Kidney epithelial cell (primary cell): ENCODE measurements at regions not wholly inside any gene's neighbourhood (a gene's known extent, or its start where the extent isn't known, plus 50 kb on each side); places are given as distances from the start of the nearest gene placed in this dataset.
A peak's percentile ranks its signal among the peaks of the same experiment; 100 is the strongest.

Source experiments
- DNase-seq: peaks from one replicate; pipeline ENCODE4 v3.0.0-alpha.2; 2010; ENCODE audit warnings: low read depth
- H3K27me3 ChIP-seq: 2 replicates; pipeline ENCODE4 v1.6.0; 2011; ENCODE audit warnings: low read length; ENCODE audit not compliant: control insufficient read depth, insufficient read depth
- H3K36me3 ChIP-seq: 2 replicates; pipeline ENCODE4 v1.5.1; 2011; ENCODE audit warnings: low read length; ENCODE audit not compliant: control insufficient read depth, insufficient read depth
- H3K4me3 ChIP-seq: 2 replicates; pipeline ENCODE4 v1.5.1; 2011; ENCODE audit warnings: low read depth, mild to moderate bottlenecking, control low read depth, low read length
- TF ChIP-seq, protein P1 (sequence below): IDR thresholded peaks from 2 replicates; pipeline ENCODE4 v1.5.1; 2011; ENCODE audit warnings: mild to moderate bottlenecking, moderate library complexity, low read length, control low read depth, inconsistent platforms; ENCODE audit not compliant: insufficient read depth, poor library complexity, severe bottlenecking

DNA sequence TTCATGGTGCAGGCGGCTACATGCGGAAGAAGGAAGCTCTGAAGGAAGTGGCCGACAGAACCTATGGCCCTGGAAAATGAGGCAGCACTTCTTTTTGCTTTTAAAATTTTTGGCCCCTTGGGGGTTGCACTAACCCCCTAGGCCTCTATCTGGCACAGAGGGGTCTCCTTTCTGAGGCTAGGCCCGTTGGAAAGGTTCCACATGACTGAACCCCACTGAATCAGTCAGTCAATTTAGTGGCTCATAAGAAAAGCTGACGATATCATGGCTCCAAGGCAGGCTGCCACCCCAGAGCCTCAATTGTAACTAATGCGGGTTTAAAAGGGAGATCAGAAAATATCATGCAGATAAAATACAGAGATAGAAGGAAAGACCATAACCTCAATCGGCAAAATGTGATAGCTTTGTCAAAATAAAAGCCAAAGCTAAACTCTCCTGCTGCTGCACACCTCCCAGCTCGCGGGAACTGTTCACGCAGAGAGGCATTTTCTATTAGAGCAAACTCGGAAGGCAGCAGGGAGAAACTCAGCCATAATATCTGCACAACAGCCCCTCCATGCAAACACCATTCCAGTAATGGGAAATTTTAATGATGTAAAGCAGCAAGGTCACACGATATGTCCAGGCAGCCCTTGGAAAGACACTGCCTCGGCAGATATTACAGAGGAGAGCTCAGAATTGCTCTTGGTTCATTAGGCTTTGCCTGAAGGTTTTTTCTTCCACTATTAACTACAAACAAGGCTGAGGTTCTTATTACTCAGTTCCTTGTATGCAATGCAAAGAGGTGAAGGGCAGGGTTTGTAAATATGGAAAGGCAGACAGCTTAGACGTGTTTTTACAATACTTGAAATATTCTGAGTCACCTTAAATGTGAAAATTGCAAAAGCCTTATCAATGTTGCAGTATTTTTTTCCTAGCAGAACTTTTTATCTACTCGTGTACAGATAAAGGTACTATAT is 200.4 kb upstream of the PMFBP1 start:
- no peak for DNase-seq
- TF ChIP-seq, protein P1, sequence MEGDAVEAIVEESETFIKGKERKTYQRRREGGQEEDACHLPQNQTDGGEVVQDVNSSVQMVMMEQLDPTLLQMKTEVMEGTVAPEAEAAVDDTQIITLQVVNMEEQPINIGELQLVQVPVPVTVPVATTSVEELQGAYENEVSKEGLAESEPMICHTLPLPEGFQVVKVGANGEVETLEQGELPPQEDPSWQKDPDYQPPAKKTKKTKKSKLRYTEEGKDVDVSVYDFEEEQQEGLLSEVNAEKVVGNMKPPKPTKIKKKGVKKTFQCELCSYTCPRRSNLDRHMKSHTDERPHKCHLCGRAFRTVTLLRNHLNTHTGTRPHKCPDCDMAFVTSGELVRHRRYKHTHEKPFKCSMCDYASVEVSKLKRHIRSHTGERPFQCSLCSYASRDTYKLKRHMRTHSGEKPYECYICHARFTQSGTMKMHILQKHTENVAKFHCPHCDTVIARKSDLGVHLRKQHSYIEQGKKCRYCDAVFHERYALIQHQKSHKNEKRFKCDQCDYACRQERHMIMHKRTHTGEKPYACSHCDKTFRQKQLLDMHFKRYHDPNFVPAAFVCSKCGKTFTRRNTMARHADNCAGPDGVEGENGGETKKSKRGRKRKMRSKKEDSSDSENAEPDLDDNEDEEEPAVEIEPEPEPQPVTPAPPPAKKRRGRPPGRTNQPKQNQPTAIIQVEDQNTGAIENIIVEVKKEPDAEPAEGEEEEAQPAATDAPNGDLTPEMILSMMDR, result no peak
- H3K4me3 ChIP-seq, result no peak overlapping the region
- H3K27me3 ChIP-seq, result no peaks in the 10 kb centered on the region
- no peaks in the 10 kb centered on the region for H3K36me3 ChIP-seq

DNA sequence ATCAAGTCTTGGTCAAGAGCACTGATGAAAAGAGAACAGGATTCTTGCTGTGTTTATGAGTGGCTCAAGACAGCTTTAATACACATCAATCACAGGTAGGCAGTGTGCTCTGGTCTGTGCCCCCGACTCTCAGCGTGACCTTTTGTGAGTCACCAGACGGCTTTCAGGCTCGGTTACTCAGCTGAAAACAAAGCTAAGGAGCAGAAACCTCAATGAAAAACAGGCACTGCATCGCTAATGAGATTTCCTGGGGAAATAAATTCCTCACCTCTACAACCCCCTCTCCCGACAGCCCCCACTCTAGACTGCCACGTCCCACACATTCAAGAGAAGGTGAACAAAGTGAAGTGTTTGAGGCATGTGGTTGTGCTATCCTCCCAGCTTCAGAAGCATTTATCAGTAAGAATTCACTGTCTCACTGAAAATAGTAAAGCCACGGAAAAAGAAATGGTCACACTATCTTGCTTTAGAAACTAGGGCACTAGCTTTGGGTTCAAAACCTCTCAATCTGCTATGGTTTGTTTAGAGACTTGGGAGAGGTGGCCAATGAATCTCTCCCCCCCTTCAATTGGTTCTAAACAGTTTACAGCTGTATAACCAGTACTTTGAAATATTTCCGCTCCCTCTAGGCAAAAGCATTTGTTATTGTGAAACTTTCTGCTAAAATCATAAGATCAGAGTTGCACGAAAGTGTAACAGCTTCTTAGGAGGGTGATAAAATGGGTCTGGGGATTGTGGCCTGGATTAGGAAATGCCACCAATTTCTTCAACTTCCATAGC is 199.5 kb upstream of the PMFBP1 start:
- TF ChIP-seq, protein P1, result no peak
- Histone ChIP-seq H3K27me3 (no peaks in the 10 kb centered on the region), H3K4me3 (no peak overlapping the region), H3K36me3 (no peaks in the 10 kb centered on the region)
- peak; percentile 85 for DNase-seq

DNA sequence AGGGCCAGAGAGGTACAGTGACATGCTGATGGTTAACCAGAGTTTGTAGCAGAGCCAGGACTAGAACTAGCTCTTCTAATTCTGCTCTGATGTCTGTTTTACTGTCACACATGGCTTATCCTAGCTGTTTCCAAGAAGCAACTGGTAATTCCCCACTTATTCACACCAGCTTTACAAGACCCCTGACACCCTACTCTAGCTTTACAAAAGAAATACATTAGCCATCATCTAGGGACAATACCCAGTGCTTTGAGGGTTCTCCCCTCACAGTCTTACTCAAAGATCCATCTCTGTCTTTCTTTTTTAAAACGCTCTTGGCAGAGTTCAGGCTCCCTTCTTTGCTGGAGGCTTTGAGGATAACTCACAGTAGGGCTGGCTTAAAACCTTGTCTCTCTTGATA is 197.3 kb upstream of the PMFBP1 start:
- Histone ChIP-seq H3K27me3 (no peaks in the 10 kb centered on the region), H3K36me3 (no peaks in the 10 kb centered on the region), H3K4me3 (no peak overlapping the region)
- DNase-seq, result no peak
- TF ChIP-seq, protein P1, result no peak

DNA sequence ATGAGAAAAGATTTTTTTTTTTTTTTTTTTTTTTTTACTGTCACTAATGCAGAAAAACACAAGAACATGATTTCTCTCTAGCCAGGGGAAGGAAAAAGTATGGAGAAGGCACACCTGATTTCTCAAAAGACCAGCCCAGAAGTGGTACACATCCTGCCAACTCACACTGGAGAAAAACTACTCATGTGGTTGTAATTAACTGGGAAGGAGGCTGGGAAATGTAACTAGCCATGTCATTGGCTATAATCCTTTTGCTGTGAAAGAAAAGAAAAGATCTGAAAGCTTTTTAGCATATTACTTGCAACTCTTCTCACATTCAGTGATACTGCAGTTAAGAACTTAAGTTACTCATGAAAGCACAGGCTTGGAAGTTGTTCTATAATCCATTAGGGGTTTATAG is 195.9 kb upstream of the PMFBP1 start:
- Histone ChIP-seq H3K27me3 (no peaks in the 10 kb centered on the region), H3K36me3 (no peaks in the 10 kb centered on the region), H3K4me3 (no peak overlapping the region)
- no peak for DNase-seq
- TF ChIP-seq, protein P1, result no peak

DNA sequence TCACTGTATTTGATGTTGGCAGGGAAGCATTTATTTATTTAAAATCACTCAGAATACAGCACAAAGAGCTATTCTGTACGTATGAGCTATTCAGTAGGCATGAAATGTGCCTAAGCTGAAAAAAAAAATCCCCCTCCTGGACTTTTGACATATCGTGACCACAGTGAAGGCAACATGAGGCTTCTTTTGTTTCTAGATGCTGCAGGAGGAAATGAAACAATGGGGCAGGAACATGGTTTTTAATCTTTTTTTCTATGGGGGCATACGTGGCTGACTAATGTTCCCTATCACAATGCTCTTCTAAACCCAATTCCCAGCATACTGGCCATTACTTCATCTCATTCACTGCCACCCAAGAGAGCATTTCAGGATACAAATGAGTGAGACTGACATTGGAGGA is 191.0 kb upstream of the PMFBP1 start:
- Histone ChIP-seq H3K4me3 (no peak overlapping the region), H3K27me3 (no peaks in the 10 kb centered on the region), H3K36me3 (no peaks in the 10 kb centered on the region)
- TF ChIP-seq, protein P1, result no peak
- peak; percentile 25 for DNase-seq
